Kidney (tissue), 10 donors: ENCODE measurements at regions not wholly inside any gene's neighbourhood (a gene's known extent, or its start where the extent isn't known, plus 50 kb on each side); places are given as distances from the start of the nearest gene placed in this dataset.
"Not testable (repeated sequence)": the region's sequence is repeated elsewhere in the genome, so short reads cannot be mapped to it uniquely, and the experiment has no call there.

ENCODE experiments used
- DNase-seq, 5 donors: peaks; one replicate each; pipeline ENCODE4 v3.0.0-alpha.2; 2013 to 2020
- FAIRE-seq: peaks from 2 replicates; lab custom pipeline; 2012; peaks lifted over from hg19 to GRCh38; lab: Jason Lieb, UNC
- H3K27ac ChIP-seq, 2 donors: one replicate each; pipeline ENCODE4 v1.7.0; 2013; ENCODE audit warnings: low read depth in 2 of 2, low read length in 2 of 2, inconsistent platforms in 1 of 2
- H3K27me3 ChIP-seq: one replicate; pipeline ENCODE4 v1.7.1; 2013; ENCODE audit warnings: low read length, inconsistent platforms; ENCODE audit not compliant: control insufficient read depth, insufficient read depth
- H3K36me3 ChIP-seq, 3 donors: one replicate each; pipeline versions ENCODE4 v1.7.0 to v1.7.1; 2013; ENCODE audit warnings: low read length in 3 of 3, control low read depth in 1 of 3, inconsistent platforms in 1 of 3; ENCODE audit not compliant: insufficient read depth in 3 of 3, control insufficient read depth in 2 of 3
- H3K4me1 ChIP-seq, 3 donors: one replicate each; pipeline versions ENCODE4 v1.7.0 to v1.7.1; 2013; ENCODE audit warnings: low read length in 3 of 3, inconsistent platforms in 1 of 3, low read depth in 1 of 3; ENCODE audit not compliant: control insufficient read depth in 2 of 3, insufficient read depth in 2 of 3
- H3K4me3 ChIP-seq, 3 donors: one replicate each; pipeline versions ENCODE4 v1.7.0 to v1.8.1; 2013; ENCODE audit warnings: low read length in 3 of 3, control low read depth in 1 of 3, inconsistent platforms in 1 of 3
- H3K9ac ChIP-seq, 3 donors: one replicate each; pipeline versions ENCODE4 v1.7.0 to v1.7.1; 2013; ENCODE audit warnings: low read length in 3 of 3, control low read depth in 1 of 3, inconsistent platforms in 1 of 3
- H3K9me3 ChIP-seq, 3 donors: one replicate each; pipeline versions ENCODE4 v1.7.0 to v1.7.1; 2013; ENCODE audit warnings: low read length in 3 of 3, control low read depth in 1 of 3, inconsistent platforms in 1 of 3; ENCODE audit not compliant: control insufficient read depth in 2 of 3, insufficient read depth in 1 of 3
- intact Hi-C: fragments of 100-400 bp; cut with DNase I; formaldehyde crosslinking; loops from one replicate; pipeline ENCODE4 v1.11.1; 2022
- donor health status: control.
- donor health status: control.
- donor health status: DM: yes; HTN: yes; CAD: no.
- donor health status: Normal renal cell carcinoma (clear cell type).

- intact Hi-C loops, H3K9ac ChIP-seq, H3K4me3 ChIP-seq: not testable (repeated sequence)
These were observed 56.0 kb upstream of the PPIAL4F start for GRCh38 chr1:144536677-144537076.

DNA sequence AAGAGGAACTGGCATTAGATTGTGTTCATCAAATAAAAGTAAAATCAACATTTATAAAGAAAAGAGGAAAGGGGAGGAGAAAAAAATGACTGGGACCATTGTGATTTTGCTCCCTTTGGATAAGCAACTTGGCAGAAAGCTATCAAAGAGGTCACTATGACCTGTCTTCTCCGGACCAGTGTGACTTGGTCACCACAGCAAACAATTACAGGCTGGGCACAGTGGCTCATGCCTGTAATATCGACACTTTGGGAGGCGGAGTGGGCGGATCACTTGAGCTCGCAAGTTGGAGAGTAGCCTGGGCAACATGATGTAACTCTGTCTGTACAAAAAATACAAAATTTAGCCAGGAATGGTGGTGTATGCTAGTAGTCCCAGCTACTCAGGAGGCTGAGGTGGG lies 55.5 kb upstream of the PPIAL4F start:
- H3K27ac ChIP-seq, H3K9me3 ChIP-seq, FAIRE-seq, H3K36me3 ChIP-seq, H3K27me3 ChIP-seq, H3K4me3 ChIP-seq, H3K9ac ChIP-seq, H3K4me1 ChIP-seq, intact Hi-C loops: not testable (repeated sequence)
- DNase-seq: peak in 1 of 5 donors; percentile 2

More at GRCh38 chr1:144536677-144537076, 56.0 kb upstream of the PPIAL4F start:
- H3K4me1 ChIP-seq, H3K27me3 ChIP-seq, H3K36me3 ChIP-seq, H3K9me3 ChIP-seq, DNase-seq, H3K27ac ChIP-seq, FAIRE-seq: not testable (repeated sequence)

GRCh38 chr1:144538736-144539135 lies 54.0 kb upstream of the PPIAL4F start:
- H3K36me3 ChIP-seq, H3K9me3 ChIP-seq, H3K4me1 ChIP-seq, intact Hi-C loops, H3K4me3 ChIP-seq, H3K9ac ChIP-seq, H3K27ac ChIP-seq, FAIRE-seq, H3K27me3 ChIP-seq: not testable (repeated sequence)
- peak in 1 of 5 donors; percentile 2 for DNase-seq

GRCh38 chr1:144539191-144539960 lies 53.3 kb upstream of the PPIAL4F start:
- peak in 1 of 5 donors; percentile 22 for DNase-seq
- H3K27me3 ChIP-seq, H3K4me3 ChIP-seq, H3K4me1 ChIP-seq, intact Hi-C loops, H3K36me3 ChIP-seq, H3K9me3 ChIP-seq, H3K9ac ChIP-seq, FAIRE-seq, H3K27ac ChIP-seq: not testable (repeated sequence)
